HG02588 (cell line): ENCODE measurements at regions not wholly inside any gene's neighbourhood (a gene's known extent, or its start where the extent isn't known, plus 50 kb on each side); places are given as distances from the start of the nearest gene placed in this dataset.
"Not testable (repeated sequence)": the region's sequence is repeated elsewhere in the genome, so short reads cannot be mapped to it uniquely, and the experiment has no call there.

Source experiments
- ATAC-seq: cut with Tn5 transposase; IDR thresholded peaks from one replicate; pipeline ENCODE4 v1.9.1; 2021; ENCODE audit warnings: mild to moderate bottlenecking, moderate library complexity; ENCODE audit not compliant: unreplicated experiment

DNA sequence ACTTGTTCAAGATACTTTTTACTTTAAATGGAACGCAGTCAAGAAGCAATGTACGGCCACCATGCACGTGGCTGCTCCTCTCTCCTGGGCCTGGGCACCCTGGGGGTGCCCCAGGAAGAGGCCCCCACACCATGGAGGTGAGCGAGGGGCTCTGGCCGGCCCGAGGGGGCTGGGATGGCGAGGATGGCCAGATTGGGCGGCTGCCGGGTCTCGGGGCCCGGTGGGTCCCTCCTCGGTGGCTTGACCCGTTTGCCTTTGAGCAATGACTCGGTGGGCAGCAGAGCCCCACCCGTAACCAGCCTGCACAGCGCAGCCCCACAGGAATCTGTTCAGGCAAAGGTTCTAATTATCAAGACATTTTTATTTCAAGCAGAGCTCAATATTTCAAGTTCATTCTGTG, 167.4 kb downstream of the BRD1 start:
- ATAC-seq = no peak

DNA sequence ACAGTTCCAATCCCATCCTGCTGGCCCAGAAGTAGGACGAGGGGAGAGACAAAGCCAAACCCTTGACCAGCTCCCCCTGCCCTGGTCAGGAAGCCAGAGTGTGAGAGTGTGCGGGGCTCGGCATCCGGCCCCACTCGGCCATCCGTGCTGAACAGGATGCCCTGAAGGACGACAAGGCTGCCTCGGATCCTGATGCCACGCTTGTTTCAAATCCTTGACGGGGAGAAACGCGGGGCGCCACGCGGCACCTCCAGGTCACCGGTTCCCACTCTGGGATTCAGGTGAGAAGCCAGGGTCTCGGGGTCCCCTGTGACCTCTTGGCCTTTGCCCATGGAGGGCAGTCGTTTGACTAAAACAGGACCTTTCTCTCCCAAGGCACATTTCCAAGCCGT, 167.8 kb downstream of the BRD1 start:
- ATAC-seq = no peak

DNA sequence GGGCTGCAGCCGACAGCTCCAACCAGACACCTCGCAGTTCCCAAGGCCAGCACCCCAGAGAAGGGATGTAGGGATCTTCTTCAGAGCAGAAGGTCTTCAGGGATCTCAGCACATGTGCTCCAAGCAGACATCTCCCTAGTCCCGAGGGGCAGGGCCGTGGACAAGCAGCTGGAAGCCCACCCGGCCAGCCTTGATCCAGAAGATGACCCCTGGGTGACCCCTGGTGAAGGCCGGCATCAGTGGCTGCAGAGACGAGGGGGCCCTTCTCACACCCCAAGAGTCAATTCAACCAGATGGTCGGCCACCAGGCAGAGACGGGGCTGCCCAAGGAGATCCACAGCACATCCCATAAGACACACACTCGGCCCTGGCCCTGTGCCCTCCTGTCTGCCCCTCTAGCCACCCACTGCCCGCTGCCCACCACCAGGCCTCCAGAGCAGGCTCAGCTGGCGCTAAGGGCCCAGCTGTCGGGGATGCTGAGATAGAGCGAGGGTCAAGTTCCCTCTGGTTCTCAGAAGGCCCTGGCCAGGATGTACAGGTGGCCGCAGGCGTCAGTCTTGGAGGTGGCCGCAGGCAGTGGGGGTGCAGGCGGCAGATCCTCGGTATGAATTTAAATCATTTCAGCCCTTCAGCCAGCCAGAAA, 168.3 kb downstream of the BRD1 start:
- ATAC-seq = no peak

DNA sequence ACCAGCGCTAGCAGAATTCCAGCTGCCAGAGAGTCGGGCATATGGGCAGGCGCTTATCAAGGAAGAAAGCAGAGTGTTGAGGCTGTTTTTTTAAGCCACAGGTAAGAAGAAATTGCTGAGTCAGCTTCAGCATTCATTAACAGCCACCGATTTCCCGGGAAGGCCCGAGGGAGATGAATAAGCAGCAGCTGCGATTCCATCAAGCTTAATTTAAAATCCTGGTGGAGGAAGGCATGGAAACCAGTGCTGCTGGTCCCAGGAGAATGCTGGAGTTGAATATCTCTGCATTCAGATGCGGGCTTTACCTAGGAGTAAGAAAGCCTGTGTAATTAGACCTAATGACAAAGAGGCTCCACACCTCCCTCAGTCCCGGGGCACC, 168.8 kb downstream of the BRD1 start:
- ATAC-seq = no peak

DNA sequence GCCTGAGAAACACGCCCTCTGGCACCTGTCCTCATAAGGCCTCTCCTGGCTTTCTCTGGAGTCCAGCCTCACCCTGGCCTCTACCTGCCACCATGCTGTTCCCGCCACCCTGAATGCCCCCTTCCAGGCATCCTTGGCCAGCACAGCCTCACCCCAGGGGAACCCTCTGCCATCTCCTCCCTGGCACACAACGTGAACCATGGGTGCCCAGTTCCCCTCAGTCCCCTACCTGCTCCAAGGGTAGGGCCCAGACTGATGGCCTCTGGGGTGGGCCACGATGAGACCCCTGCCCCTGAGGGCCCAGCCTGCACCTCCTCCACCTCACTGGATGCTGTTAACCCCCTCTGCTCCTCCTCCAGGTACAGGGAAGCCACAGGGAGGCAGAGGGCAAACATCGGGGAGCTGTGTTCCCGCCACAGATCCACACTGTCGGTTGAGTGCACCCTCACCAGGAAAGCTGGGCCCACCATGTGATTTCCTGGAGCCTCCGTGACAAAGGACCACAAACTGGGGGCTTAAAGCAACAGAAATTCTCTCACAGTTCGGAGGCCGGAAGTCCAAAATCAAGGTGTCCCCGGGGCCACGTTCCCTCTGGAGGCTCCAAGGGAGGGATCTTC, 169.6 kb downstream of the BRD1 start:
- ATAC-seq = no peak

DNA sequence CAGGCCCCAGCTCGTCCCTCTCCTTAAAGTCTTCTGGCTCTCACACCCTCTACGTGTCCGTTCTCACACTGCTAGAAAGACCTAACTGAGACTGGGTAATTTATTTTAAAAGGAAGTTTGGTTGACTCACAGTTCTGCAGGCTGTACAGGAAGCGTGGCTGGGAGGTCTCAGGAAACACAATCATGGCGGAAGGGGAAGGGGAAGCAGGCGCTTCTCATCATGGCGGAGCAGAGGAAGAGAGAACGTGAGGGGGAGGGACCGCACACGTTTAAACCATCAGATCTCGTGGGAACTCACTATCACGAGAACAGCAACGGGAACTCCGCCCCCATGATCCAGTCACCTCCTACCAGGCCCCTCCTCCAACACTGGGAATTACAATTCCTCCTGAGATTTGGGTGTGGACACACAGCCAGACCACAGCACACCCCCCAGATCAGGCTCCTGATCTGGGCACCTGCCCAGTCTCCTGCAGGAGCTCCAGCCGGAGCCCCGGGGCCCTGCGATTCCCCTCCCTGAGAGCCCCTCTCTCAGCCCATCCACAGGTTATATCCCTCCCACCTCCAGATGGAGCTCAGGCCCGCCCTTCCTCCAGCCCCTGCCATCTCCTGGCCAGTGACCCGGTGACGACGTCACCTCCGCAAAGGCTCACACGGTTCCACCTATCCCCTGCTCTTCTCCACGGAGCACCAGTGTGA, 170.2 kb downstream of the BRD1 start:
- ATAC-seq = no peak

DNA sequence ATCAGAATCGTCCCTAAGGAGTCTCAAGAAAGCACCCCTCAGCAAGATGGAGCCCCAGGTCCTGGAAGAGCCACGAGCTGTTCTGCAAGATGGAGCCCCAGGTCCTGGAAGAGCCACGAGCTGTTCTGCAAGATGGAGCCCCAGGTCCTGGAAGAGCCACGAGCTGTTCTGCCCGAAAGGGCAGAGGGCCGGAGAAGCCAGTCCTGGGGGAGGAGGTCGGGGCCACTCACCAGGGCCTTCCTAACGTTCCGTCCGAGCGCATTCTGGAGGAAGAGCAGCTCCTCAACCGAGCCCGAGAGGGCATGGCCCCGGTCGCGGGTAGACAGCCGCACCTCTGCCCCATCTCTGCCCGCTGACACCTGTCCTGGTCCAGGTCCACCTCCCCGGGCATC, 170.8 kb downstream of the BRD1 start:
- not testable (repeated sequence) for ATAC-seq

DNA sequence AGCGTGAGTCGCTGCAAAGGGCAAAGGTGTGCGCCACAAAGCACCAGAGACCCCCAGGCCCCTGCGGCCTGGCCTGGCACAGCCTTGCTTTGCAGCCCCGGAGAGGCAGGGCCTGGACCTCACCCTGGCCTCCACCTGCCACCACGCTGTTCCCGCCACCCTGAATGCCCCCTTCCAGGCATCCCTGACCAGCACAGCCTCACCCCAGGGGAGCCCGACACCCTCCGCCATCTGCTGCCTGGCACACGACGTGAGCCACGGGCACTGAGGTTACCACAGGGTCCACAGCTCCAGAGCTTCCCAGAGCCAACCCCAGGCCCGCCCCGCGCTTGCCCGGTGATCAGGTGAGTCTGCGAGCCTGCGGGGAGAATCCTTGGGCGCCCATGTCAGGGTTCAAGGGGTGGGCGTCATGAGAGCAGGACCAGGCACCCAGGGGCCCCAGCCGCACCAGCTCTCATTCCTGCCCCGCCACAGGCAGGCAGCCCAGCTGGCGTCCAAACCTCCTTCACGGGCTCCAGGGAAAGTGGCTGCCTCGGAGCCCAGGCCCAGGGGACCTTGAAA, 171.3 kb downstream of the BRD1 start:
- no peak for ATAC-seq

DNA sequence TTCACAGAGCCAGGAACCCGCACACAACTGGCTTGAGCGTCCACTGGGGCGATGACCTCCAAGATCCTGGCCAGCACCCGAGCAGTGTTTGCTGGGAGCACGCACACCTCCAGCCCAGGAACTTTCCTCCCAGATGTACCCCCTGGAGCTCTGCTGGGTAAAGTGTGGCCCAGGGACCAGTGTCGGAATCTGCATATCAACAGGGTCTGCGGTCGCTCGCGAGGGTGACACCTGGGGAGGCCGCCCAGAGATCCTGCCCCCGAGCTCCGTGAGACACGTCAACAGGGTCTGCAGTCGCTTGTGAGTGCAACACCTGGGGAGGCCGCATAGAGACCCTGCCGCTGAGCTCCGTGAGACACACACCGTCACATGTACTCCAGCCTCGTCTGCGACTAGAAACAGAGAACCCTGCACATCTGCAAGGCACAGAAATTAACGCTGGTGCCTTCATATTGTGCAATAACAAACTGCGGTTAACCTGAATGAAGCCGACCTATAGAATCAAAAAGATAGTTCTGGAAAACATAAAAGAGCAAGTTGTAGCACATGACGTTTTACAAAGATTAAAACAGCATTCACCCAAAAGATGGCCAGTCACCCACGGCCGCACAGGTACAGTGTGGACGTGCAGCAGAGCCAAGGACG, 172.4 kb downstream of the BRD1 start:
- no peak for ATAC-seq

DNA sequence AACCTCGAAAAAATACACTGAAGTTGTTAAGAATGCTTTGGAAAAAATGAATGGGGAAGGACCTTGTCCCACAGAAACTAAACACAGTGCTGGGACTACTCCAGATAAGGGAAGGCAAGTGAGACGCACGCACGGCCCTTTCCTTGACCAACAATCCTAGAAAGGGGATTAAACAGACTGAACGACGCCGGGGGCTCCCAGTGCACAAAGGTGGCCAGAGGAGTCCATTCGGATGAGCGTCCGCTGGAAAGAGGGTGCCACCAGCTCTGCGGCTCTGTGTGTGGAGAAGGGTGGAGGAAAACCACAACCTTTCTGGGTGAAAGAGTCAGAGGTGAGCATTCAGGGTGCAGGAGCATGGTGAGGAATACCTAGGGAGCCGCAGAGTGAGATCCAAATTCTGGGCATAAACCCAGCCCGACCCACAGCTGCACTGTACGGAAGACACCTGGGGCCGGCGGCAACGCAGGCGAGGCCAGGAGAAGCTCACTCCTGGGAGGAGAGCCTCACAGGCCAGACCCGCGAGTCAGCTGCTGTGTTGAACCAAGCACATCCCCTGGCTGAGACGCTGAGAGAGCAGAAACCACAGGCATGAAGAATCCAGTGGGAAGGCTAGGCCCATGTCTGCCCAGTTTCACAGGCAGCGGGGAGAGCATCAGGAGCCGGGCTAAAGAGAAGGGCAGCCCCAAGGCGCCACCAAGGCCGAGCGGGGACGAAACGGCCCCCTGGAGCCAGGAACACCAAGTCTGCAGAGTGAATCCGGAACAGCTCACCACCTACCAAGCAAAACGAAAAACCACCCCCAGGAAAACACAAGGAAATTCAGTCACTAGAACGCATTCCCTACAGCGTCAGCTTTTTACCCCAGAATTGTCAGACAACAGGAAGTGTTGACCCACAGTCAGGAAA, 177.1 kb downstream of the BRD1 start:
- no peak for ATAC-seq

DNA sequence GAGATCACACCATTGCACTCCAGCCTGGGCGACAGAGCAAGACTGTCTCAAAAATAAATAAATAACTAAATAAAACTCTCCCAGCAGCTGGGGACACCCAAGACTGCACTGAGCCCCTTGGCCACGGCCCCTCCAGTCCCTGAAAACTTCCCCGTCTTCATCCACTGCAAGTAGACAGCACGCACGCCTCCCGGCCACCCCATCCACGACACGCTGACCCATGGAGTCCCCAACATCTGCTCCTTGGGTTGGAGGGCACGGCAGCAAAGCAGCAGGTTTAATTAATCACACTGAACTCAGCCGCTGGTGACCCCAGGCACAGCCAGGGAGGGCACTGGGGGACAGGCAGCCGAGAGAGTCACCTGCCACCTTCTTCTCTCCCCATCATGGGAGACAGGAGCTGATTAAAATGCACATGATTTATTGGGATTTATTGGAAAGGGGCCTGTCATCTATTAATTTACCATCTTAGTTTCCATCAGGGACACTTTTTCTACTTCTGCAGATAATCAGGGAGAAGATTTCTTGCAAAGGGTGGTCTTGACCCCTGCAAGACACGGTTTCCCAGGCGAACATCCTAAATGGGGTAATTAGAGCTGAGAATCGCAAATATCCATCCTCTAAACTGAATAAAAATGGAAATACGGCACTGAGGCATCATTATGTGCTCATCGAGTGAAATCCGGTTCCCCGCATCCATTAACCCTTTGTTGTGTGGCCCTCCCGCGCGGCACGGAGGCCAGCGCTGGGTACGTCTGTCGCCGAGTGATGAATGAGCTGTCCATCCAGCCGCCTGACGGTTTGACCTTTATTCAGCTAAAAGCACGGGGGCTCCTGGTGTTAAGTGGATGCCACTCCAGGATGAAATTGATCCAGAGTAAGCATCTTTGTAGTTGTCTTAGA, 178.3 kb downstream of the BRD1 start:
- ATAC-seq = no peak

DNA sequence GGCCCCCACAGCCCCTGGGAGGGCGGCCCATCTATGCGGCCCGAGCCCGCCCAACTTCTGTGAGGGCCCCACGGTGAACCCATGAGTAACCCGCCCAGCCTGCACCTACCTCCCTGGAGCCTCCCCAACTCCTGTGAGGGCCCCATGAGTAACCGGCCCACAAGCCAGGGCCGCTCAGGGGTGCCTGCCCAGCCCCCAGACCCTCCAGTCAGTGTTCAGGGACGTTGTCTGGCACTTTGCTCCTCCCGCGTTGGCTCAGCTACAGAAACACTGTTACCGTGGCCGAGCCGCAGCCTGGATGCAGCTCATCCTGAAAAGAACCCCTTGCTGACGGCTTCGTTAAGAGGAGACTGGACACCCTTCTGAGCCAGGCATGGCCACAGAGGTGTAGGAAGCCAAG, 179.6 kb downstream of the BRD1 start:
- no peak for ATAC-seq

DNA sequence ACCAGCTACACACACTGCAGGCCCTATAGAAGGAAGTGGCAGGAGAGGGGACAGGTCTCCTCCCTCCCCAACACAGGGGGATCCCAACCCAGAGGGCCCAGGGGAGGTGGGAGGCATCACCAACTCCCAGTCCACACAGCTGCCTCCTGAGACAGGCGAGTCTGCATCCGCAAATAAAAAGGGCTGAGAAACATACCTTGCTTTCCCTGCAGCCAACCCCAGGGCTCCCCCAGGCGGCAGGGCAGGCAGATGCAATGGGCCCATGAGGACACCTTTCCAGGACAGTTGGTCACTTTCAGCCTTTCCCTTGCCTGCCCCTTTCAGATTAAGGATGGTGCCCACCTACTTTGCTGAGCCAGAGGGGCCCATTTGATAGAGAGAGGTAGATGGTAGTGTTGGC, 180.0 kb downstream of the BRD1 start:
- ATAC-seq = no peak

DNA sequence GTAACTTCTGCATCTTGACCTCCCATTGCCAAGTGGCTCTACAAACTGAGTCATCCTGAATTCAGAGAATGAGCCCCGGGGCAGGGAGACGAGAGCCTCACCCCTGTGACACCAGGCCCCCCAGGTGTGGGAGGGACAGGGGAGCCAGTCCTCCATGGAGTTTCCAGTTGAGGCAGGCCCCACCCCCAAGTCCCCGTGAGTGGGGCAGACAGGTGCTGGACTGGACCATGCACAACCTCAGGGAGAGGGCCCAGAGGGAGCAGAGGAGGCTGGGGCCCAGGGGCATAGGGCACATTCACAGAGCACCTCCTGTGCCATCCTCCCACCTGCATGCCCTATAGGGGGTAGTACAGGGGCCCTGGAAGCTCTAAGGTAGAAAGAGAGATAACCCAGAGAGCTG, 180.8 kb downstream of the BRD1 start:
- ATAC-seq = no peak

DNA sequence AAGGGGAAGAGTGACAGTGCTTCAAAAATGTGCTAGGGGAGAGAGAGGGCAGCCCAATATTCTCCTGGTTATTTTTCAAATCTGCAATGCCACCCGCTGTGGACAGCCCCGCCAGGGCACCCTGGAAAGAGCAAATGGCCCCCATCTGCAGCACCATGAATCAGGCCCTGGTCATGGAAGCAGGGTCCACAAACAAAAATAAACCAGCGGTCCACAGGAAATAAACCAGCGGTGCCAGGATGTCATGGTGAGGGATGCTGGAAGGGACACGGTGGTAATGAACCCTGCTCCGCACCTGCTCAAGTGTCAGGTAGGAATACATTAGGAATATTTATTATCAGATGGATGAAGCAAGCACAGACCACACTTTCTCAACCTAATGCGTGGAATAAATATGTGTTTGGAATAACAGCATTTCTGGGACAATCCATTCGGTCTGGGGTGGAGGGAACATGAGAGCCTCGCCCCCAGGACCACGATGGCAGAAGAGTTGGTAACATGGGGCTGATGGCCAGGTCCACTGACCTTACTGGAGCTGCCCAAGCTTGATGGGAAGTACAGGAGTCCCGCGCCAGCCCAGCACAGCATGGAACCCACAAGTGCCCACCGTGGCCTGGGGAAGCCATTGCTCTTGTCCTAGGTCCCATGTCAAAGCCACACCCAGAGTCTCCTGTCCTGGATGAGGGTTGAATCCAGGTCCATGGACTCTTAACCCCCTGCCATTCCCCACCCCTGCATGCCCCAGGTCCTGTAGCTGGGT, 181.7 kb downstream of the BRD1 start:
- no peak for ATAC-seq

DNA sequence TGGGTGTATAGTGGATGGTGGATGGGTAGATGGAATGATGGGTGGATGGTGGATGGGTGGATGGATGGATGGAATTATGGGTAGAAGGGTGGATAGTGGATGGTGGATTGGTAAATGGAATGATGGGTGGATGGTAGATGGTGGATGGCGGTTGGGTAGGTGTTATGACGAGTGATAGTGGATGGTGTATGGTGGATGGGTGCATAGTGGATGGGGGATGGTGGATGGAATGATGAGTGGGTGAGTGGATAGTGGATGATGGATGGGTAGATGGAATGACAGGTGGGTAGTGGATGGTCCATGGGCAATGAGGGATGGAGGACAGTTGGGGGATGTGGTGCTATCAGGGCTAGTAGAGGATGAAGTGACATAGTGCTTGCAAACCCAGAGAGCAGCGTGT, 182.4 kb downstream of the BRD1 start:
- no peak for ATAC-seq

DNA sequence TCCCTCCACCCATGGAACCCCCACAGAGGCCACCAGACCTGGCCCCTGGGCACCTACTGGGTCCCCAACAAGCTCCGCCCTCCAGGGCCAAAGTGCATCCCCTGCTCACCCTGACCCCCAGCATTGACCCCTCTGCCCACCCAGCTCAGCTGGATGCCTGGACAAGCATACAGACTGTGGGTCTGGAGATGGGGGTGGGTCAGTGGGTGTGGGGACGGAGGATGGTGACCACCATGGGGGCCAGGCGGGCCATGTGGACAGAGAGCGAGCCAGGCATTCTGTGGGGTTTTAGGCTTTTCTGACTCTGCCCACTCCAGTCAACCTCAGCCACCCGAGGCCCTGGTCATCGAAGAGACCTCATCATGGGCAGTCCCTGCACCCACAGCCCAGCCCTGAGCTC, 183.7 kb downstream of the BRD1 start:
- ATAC-seq = no peak

DNA sequence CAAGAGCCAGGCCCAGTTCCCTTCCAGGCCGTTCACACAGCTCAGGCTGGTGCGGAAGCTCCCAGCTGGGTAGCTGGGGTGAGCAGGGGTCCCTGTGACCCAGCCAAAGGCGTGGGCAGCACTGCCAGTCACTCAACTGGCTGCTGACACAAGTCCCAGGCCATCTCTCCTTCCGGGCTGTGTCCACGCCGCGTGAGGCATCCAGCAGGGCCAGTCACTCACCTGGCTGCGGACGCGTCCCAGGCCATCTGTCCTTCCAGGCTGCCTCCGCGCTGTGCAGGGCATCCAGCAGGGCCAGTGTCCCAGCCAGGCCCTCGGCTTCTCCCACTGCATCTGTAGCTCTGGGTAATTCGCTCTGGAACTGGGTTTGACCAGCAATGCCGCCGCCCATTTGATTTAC, 184.2 kb downstream of the BRD1 start:
- no peak for ATAC-seq

DNA sequence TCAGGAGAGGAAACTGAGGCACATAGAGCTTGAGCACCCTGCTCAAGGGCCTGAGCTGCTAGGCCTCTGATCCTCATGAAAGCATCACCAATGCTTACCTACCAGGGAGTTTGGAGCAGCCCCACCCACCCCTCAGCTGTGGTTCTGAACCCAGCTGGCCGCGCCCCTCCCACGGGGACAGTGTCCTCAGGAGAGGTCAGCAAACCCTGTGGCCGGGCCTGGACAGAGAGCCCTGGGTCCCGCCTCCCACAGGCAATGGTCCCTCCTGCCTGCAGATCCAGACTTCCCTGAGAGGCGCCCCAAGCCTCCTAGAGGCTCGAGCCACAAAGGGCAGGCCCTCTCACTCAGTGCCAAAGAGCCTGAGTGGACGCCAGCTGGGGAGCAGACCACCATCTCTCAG, 184.9 kb downstream of the BRD1 start:
- ATAC-seq = no peak
